Skeletal muscle tissue (tissue), 3 donors: ENCODE measurements at regions not wholly inside any gene's neighbourhood (a gene's known extent, or its start where the extent isn't known, plus 50 kb on each side); places are given as distances from the start of the nearest gene placed in this dataset.

Experiments used
- H3K27ac ChIP-seq: one replicate; pipeline ENCODE4 v1.7.0; 2013; ENCODE audit warnings: mild to moderate bottlenecking, low read depth, low read length, inconsistent platforms
- H3K27me3 ChIP-seq, 3 donors: one replicate each; pipeline ENCODE4 v1.7.0; 2013; ENCODE audit warnings: low read length in 3 of 3; ENCODE audit not compliant: control insufficient read depth in 3 of 3, insufficient read depth in 3 of 3
- H3K36me3 ChIP-seq, 3 donors: one replicate each; pipeline ENCODE4 v1.7.0; 2013; ENCODE audit warnings: low read length in 3 of 3; ENCODE audit not compliant: control insufficient read depth in 3 of 3, insufficient read depth in 3 of 3
- H3K4me1 ChIP-seq, 3 donors: one replicate each; pipeline ENCODE4 v1.7.0; 2013; ENCODE audit warnings: low read length in 3 of 3, mild to moderate bottlenecking in 3 of 3; ENCODE audit not compliant: control insufficient read depth in 3 of 3, insufficient read depth in 3 of 3
- H3K4me3 ChIP-seq, 3 donors: one replicate each; pipeline ENCODE4 v1.7.0; 2013; ENCODE audit warnings: low read length in 3 of 3
- H3K9ac ChIP-seq, 3 donors: one replicate each; pipeline ENCODE4 v1.7.0; 2013; ENCODE audit warnings: low read length in 3 of 3, mild to moderate bottlenecking in 3 of 3, moderate library complexity in 2 of 3, low read depth in 1 of 3
- H3K9me3 ChIP-seq, 3 donors: one replicate each; pipeline ENCODE4 v1.7.0; 2013; ENCODE audit warnings: low read length in 3 of 3; ENCODE audit not compliant: control insufficient read depth in 3 of 3
- donor health status: Osteomylitis.

DNA sequence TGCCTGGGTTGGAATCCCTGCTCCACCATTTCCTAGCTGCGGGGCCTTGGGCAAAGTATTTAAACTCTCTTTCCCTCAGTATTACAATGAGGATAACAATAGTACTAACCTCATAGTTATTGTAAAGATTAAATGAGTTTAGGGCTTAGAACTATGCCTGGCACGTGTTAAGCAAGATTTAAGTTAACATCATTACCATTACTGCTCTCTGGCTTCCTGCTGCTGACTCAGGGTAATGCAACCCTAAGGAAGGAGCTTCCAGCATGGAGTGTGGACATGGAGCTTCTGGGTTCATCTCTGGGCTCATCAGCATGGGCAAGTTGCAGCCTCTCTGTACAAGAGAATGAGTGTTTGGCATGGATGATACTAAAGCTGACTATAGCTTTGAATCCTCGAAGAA lies 374.2 kb upstream of the MAP2 start:
- H3K9me3 ChIP-seq, result no peaks in the 10 kb centered on the region
- H3K27ac ChIP-seq, result no peak overlapping the region
- no peak overlapping the region for H3K4me3 ChIP-seq
- no peaks in the 10 kb centered on the region for H3K4me1 ChIP-seq
- no peaks in the 10 kb centered on the region for H3K36me3 ChIP-seq
- H3K27me3 ChIP-seq, result no peaks in the 10 kb centered on the region
- H3K9ac ChIP-seq, result no peak overlapping the region

DNA sequence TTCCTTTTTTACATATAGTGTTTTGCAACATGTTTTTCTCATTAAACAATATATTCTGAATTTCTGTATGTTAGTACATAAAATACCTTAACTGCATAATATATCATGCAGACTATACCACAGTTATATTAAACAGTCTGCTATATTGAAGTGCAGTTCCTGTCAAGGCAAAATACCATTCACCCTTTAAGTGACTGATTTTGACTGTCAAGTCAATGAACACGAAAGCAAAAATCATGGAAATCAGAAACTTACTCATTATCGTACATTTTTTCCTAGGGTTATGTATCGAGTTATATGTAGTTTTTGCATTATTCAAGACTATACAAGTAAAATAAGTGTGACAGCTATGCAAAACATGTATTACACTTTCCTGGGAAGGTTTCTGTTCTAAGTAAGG lies 361.6 kb upstream of the MAP2 start:
- no peak overlapping the region for H3K9ac ChIP-seq

DNA sequence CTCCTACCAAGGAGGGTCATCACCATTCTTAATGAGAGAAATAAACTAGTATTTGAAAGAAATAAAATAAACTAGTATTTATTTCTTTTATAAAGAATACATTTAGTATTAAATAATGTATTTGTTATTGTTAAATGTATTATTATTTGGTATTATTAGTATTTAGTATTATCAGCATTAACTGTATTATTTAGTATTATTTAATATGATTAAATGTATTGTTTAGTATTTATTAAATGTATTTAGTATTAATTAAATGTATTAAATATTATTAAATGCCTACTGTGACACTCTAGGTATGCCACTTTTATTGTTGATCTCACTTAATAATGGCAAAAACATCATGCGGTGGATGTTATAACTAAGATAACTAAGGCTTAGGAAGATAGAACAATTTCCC lies 353.6 kb upstream of the MAP2 start:
- Histone ChIP-seq H3K4me3 (no peak overlapping the region), H3K9ac (no peak overlapping the region), H3K27me3 (no peaks in the 10 kb centered on the region), H3K27ac (no peak overlapping the region), H3K9me3 (no peaks in the 10 kb centered on the region), H3K36me3 (no peaks in the 10 kb centered on the region), H3K4me1 (no peaks in the 10 kb centered on the region)

More for the DNA sequence above, 361.6 kb upstream of the MAP2 start:
- H3K4me1 ChIP-seq, result no peaks in the 10 kb centered on the region
- no peak overlapping the region for H3K27ac ChIP-seq
- H3K4me3 ChIP-seq, result no peak overlapping the region
- H3K9me3 ChIP-seq, result no peaks in the 10 kb centered on the region
- no peaks in the 10 kb centered on the region for H3K27me3 ChIP-seq
- H3K36me3 ChIP-seq, result no peaks in the 10 kb centered on the region

DNA sequence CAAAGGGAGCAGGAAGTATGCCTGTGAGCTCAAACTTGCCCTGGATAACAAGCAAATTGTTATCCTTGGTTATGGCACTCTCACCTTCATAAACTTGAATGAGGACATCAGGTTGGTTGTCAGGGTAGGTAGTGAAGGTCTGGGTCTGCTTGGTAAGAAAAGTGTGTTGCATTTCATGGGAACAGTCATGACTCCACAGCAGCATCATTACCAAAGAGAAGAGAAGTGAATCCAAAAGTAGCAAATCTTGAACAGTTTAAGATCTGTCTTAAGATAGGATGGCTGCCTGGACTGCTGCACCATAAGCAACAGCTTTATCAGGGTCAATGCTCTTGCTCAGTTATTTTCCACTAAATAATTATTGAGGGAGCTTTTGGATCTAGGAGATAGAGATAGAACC lies 350.7 kb upstream of the MAP2 start:
- Histone ChIP-seq H3K9ac (no peak overlapping the region), H3K4me3 (no peak overlapping the region), H3K4me1 (no peaks in the 10 kb centered on the region), H3K27ac (no peak overlapping the region), H3K9me3 (no peaks in the 10 kb centered on the region), H3K36me3 (no peaks in the 10 kb centered on the region), H3K27me3 (no peaks in the 10 kb centered on the region)

DNA sequence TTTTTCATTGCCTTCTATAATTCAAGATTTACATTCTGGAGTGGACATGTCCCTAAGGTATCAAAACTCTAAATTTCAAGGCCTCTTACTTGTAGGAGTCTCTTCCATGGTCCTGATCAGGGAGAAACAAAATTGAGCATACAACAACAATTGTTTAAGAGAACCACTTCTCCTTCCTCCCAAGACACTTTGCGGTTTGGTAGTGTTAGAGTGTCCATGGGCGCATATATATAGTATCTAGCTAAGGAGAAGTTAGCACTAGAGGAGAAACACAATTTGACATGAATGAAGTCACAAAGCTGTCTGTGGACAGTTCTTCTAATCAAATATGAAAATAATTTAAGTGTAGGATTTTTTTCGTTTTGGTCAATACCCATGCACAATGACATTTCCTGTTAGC lies 349.1 kb upstream of the MAP2 start:
- Histone ChIP-seq H3K27me3 (no peaks in the 10 kb centered on the region), H3K4me3 (no peak overlapping the region), H3K4me1 (no peaks in the 10 kb centered on the region), H3K27ac (no peak overlapping the region), H3K36me3 (no peaks in the 10 kb centered on the region), H3K9me3 (no peaks in the 10 kb centered on the region), H3K9ac (no peak overlapping the region)

DNA sequence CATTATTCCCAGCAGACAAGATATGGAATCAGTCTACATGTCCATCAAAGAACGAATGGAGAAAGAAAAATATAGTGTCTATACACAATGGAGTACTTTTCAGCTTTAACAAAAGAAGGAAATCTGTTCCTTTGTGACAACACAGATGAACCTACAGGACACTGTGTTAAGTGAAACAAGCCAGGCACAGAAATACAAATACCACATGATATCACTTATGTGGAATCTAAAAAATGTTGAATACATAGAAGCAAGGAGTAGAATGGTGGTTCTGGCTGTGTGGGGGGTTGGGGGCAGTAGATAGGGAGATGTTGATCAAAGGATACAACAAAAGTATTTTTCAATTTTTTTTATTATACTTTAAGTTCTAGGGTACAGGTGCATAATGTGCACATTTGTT lies 347.7 kb upstream of the MAP2 start:
- H3K9me3 ChIP-seq, result no peaks in the 10 kb centered on the region
- no peaks in the 10 kb centered on the region for H3K36me3 ChIP-seq
- H3K4me1 ChIP-seq, result no peaks in the 10 kb centered on the region
- H3K27me3 ChIP-seq, result no peaks in the 10 kb centered on the region
- H3K27ac ChIP-seq, result no peak overlapping the region
- no peak overlapping the region for H3K9ac ChIP-seq
- no peak overlapping the region for H3K4me3 ChIP-seq

DNA sequence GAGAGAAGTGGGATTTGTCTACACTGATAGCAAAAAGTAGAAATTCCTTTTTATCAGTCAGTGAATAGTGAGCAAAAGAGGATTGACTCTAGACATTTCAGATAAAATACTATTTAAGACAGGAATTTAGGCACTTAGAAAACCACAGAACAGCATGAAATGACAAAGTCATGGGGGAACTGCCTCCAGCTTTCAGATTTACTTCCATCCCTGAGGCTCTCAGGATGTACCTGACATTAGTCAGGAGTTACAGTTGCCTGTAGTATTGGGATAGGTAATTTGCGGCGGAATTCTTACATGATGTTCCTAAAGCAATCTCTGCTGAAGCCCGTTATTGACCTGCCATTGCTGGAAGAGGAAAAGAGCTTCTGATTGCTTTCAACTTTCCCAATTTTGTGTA lies 337.1 kb upstream of the MAP2 start:
- H3K9ac ChIP-seq, result no peak overlapping the region
- no peak overlapping the region for H3K27ac ChIP-seq
- H3K27me3 ChIP-seq, result no peaks in the 10 kb centered on the region
- H3K36me3 ChIP-seq, result no peaks in the 10 kb centered on the region
- no peaks in the 10 kb centered on the region for H3K9me3 ChIP-seq
- no peak overlapping the region for H3K4me3 ChIP-seq
- no peaks in the 10 kb centered on the region for H3K4me1 ChIP-seq

DNA sequence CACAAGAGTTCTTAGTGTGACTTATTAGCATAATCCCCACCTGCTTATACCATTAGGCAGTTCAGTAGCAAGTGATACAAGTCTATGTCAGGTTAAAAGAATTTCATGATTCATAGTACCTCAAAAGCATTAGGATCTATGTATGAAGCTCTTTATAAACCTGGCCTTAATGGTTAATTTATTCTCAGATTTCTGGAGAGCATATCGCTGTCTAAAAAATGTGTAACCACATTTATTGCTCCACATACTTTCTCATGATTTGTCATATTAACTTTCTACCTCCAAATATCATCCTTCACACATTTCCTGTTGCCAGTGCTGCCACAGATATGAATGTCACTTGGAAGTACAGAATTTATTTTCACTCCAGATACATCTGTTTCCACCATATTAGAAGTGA lies 332.8 kb upstream of the MAP2 start:
- no peaks in the 10 kb centered on the region for H3K27me3 ChIP-seq
- no peak overlapping the region for H3K4me3 ChIP-seq
- no peaks in the 10 kb centered on the region for H3K4me1 ChIP-seq
- no peaks in the 10 kb centered on the region for H3K36me3 ChIP-seq
- H3K9ac ChIP-seq, result no peak overlapping the region
- no peak overlapping the region for H3K27ac ChIP-seq
- no peaks in the 10 kb centered on the region for H3K9me3 ChIP-seq

DNA sequence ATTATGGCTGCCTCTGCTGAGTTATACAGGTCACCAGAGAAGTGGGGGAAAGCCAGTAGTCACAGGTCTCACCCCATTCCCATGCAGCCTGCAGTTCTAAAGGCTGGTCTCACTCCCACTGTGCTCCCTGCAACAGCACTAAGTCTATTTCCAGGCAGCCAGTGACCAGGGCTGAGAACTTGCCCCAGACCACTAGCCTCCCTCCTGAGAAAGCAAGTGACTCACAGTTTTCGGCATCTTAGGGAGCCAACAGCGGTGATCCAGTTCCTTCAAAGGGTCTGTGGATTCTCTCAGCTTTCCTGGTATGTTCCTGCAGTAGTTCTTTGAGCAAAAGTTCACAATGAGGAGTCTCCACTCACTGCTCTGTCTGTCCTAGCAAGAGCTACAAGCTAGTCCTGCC lies 329.6 kb upstream of the MAP2 start:
- no peak overlapping the region for H3K9ac ChIP-seq
- no peaks in the 10 kb centered on the region for H3K9me3 ChIP-seq
- H3K27ac ChIP-seq, result no peak overlapping the region
- H3K4me3 ChIP-seq, result no peak overlapping the region
- H3K4me1 ChIP-seq, result no peaks in the 10 kb centered on the region
- H3K36me3 ChIP-seq, result no peaks in the 10 kb centered on the region
- no peaks in the 10 kb centered on the region for H3K27me3 ChIP-seq

DNA sequence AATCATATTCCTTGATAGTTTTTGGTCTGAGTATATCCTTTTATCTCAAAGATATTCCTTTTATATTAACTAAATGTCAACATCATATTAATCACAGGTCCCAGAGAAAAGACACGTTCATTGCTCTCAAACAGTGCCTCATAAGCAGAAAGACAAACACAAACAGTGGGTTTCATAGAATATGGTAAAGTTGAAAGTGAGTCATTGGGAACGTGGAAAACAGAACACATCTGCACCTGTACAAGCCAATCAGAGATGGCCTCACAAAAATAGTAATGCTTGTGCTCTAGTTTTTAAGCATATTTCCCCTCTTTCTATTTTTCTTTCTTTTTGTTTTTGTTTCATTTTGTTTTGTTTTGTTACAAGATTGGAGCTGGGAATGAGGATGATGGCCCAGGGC lies 328.4 kb upstream of the MAP2 start:
- no peaks in the 10 kb centered on the region for H3K9me3 ChIP-seq
- H3K9ac ChIP-seq, result no peak overlapping the region
- no peak overlapping the region for H3K4me3 ChIP-seq
- no peaks in the 10 kb centered on the region for H3K4me1 ChIP-seq
- no peaks in the 10 kb centered on the region for H3K27me3 ChIP-seq
- H3K27ac ChIP-seq, result no peak overlapping the region
- no peaks in the 10 kb centered on the region for H3K36me3 ChIP-seq

DNA sequence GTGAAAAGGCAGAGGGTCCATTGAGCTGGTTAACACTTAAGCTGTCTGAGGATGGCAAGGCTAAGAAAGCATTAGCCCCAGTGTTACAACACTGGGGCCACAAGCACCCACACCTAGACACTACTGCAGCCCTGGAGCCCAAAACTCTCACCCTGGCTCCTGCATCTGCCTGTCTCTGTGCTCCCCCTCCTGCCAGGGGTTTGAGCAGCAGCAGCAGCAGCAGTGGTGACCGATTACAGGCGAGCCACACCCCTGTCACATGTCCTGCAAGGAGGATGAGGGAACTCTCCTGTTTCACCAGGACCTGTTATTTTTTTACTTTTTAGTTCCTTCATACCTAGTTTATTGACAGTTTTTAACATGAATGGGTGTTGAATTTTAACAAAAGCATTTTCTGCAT lies 326.7 kb upstream of the MAP2 start:
- no peak overlapping the region for H3K4me3 ChIP-seq
- H3K36me3 ChIP-seq, result no peaks in the 10 kb centered on the region
- H3K27ac ChIP-seq, result no peak overlapping the region
- H3K4me1 ChIP-seq, result no peaks in the 10 kb centered on the region
- H3K27me3 ChIP-seq, result no peaks in the 10 kb centered on the region
- no peak overlapping the region for H3K9ac ChIP-seq
- no peaks in the 10 kb centered on the region for H3K9me3 ChIP-seq
